ENCODE measurements at regions not wholly inside any gene's neighbourhood (a gene's known extent, or its start where the extent isn't known, plus 50 kb on each side); places are given as distances from the start of the nearest gene placed in this dataset.
"Not testable (repeated sequence)": the region's sequence is repeated elsewhere in the genome, so short reads cannot be mapped to it uniquely, and the experiment has no call there.

- H3K27ac ChIP-seq = no peak overlapping the region
- H3K9me3 ChIP-seq = peaks cover 0 to 21% (median 0%) of the 10 kb centered on the region in 8 donors
- intact Hi-C loops (cut with DNase I; ENCODE audit: low total_unique reads) = no loop called here
- 77 to 100% (median 88%) methylated on average over 1 of the region's 1 CpG for WGBS, 5 donors
- H3K4me1 ChIP-seq = no peaks in the 10 kb centered on the region
- DNase-seq = no peak
- no peaks in the 10 kb centered on the region for H3K36me3 ChIP-seq
- no peaks in the 10 kb centered on the region for H3K27me3 ChIP-seq (replicated peaks in 1 of 7)
- TF ChIP-seq CTCF (IDR thresholded peaks at IDR 0.05 in 8 of 11, conservative IDR thresholded peaks at IDR 0.05 in 3 of 11) (no peak), POLR2A (IDR thresholded peaks at IDR 0.05) (no peak), POLR2AphosphoS5 (IDR thresholded peaks at IDR 0.05) (no peak)
- H3K4me3 ChIP-seq = no peak overlapping the region
These were observed 111.7 kb upstream of the ALG10B start for GRCh38 chr12:38204831-38205230.

DNA sequence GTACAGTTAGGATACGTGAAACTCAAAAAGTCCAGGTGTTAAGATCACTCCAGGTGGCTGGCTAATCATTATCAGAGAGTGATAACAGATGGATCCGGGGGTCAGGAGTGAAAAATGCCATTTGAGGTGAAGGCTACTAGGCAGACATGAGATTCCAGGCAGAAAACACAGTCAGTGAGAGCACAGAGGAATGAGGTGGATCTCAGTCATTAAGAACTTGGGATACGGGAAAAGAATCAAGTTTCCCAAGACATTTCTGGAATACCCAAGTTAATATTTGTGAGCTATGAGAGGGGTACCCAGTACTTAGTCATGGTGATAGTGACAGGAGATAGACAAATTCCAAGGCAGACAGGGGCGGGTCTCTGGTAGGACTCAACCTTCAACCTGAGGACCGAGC is 94.6 kb upstream of the ALG10B start:
- Histone ChIP-seq H3K27me3 (replicated peaks in 1 of 7) (no peaks in the 10 kb centered on the region), H3K4me1 (no peaks in the 10 kb centered on the region), H3K9me3 (no peaks in the 10 kb centered on the region), H3K36me3 (no peaks in the 10 kb centered on the region), H3K4me3 (no peak overlapping the region), H3K27ac (no peak overlapping the region)
- WGBS, 5 donors = 68 to 79% (median 74%) methylated on average over 5 of the region's 5 CpGs
- intact Hi-C loops (cut with DNase I; ENCODE audit: low total_unique reads) = no loop called here
- TF ChIP-seq POLR2AphosphoS5 (IDR thresholded peaks at IDR 0.05) = no peak
- TF ChIP-seq POLR2A (IDR thresholded peaks at IDR 0.05) = no peak
- no peak for TF ChIP-seq CTCF (IDR thresholded peaks at IDR 0.05 in 8 of 11, conservative IDR thresholded peaks at IDR 0.05 in 3 of 11)
- DNase-seq = no peak

DNA sequence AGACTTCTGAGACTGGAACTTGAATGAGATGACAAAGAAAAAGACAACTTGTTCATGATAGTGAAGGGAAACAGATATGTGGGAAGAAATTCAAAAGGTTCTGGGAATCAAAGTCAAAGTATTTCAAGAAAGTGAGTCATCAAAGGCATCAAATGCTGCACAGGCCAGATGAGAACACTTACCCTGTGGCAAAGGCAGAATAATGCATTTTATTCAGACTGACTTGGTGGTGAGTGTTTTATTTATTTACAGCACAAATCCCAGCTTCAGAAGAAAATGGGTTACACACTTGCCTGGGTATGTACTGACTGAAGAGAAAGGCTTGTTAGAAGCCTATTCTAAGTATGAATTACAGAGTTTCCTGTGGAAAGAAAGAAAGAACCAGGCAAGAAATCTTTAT is 78.2 kb upstream of the ALG10B start:
- H3K27ac ChIP-seq; H3K36me3 ChIP-seq; H3K4me1 ChIP-seq; H3K4me3 ChIP-seq; intact Hi-C loops (cut with DNase I; ENCODE audit: low total_unique reads); H3K27me3 ChIP-seq (replicated peaks in 1 of 7); DNase-seq: not testable (repeated sequence)
- H3K9me3 ChIP-seq = peaks cover 0 to 12% (median under 1%) of the 10 kb centered on the region in 8 donors

DNA sequence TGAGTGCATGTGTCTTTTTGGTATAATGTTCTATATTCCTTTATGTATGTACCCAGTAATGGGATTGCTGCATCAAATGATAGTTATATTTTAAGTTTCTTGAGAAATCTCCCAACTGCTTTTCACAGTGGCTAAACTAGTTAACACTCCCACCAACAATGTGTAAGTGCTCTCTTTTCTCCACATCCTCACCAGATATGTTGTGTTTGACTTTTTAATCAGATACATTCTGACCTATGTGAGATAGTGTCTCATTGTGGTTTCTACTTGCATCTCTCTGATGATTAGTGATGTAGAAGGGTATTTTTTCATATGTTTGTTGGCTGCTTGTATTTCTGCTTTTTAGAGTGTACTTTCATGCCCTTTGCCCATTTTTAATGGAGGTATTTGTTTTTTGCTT is 62.8 kb upstream of the ALG10B start:
- peaks cover 0 to 16% (median 8%) of the 10 kb centered on the region in 8 donors for H3K9me3 ChIP-seq
- H3K27me3 ChIP-seq (replicated peaks in 1 of 7) = no peaks in the 10 kb centered on the region
- no peaks in the 10 kb centered on the region for H3K4me1 ChIP-seq
- intact Hi-C loops (cut with DNase I; ENCODE audit: low total_unique reads) = no loop called here
- DNase-seq = no peak
- no peaks in the 10 kb centered on the region for H3K36me3 ChIP-seq
- H3K27ac ChIP-seq = no peak overlapping the region
- TF ChIP-seq POLR2AphosphoS5 (IDR thresholded peaks at IDR 0.05) (no peak), POLR2A (IDR thresholded peaks at IDR 0.05) (no peak), CTCF (IDR thresholded peaks at IDR 0.05 in 8 of 11, conservative IDR thresholded peaks at IDR 0.05 in 3 of 11) (no peak)
- H3K4me3 ChIP-seq = no peak overlapping the region

DNA sequence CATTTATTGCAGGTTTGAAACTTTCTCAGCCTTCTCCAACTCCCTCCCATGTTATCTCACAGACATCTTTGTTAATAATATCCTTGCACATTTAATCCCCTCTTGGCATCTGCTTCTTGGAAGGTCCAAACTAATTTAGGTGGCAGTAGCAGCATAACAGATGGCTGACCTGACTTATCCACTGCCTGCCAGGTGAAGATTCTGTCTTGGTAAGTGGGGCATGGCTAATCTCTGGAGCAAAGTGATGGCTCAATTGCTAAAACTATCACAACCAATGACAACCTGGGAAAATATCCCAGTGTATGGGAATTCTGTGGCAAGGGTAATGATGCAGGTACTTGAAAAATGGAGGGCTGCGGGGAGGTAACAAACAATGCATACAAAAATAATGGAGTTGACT is 58.2 kb upstream of the ALG10B start:
- H3K36me3 ChIP-seq = no peaks in the 10 kb centered on the region
- no peak overlapping the region for H3K4me3 ChIP-seq
- H3K27me3 ChIP-seq (replicated peaks in 1 of 7) = no peaks in the 10 kb centered on the region
- H3K9me3 ChIP-seq = peaks cover 0 to 22% (median 10%) of the 10 kb centered on the region in 8 donors
- no peaks in the 10 kb centered on the region for H3K4me1 ChIP-seq
- DNase-seq = no peak
- no peak for TF ChIP-seq POLR2AphosphoS5 (IDR thresholded peaks at IDR 0.05)
- TF ChIP-seq POLR2A (IDR thresholded peaks at IDR 0.05) = no peak
- no peak for TF ChIP-seq CTCF (IDR thresholded peaks at IDR 0.05 in 8 of 11, conservative IDR thresholded peaks at IDR 0.05 in 3 of 11)
- 76 to 89% (median 86%) methylated on average over 1 of the region's 1 CpG for WGBS, 5 donors
- intact Hi-C loops (cut with DNase I; ENCODE audit: low total_unique reads) = no loop called here
- no peak overlapping the region for H3K27ac ChIP-seq

All from spleen (tissue), 11 donors.